Activated CD8-positive, alpha-beta memory T cell treated with anti-CD3 and anti-CD28 coated beads for 4 hours (primary cell): ENCODE measurements at regions not wholly inside any gene's neighbourhood (a gene's known extent, or its start where the extent isn't known, plus 50 kb on each side); places are given as distances from the start of the nearest gene placed in this dataset.
"Not testable (repeated sequence)": the region's sequence is repeated elsewhere in the genome, so short reads cannot be mapped to it uniquely, and the experiment has no call there.

Experiments used
- DNase-seq, 2 donors: peaks; one replicate each; pipeline ENCODE4 v3.0.0-alpha.2; 2020; ENCODE audit warnings: low read depth in 2 of 2

DNA sequence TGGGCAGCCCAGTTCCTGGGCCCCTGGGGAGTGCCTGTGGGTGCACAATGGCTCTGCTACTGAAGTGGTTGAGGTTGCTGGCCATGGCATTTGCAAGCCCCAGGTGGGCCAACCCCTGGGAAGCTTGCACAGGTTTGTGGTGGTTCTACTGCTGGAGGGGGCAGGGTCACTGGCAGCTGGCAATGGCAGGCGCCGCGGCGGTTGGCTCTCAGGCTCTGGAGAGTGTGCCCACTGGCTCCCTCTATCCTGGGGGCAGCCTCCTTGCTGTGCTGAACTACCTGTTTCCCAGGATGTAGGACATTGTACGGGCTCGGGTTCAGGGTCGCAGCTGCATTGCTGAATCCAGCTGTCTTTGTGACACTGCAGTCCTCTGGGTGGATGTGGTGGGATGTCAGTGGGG lies 180.2 kb upstream of the HES1 start:
- no peak for DNase-seq

DNA sequence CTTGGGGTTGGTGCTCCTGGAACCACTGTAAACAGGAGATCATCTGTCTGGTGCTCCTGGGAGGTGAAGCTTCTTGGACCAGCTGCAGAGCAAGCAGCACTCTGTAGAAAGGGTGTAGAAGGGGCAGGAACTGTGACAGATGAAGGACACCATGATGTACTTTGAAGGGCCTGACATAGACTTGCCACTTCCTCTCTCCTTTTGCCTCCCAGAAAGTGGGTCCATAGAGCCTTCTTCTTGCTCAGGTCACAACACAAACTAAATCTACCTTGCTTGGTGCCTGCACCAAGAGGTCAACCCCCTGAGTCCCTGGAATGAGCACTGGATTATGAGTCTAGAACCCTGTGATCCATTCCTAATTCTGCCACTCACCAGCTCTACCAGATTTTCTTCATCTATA lies 176.1 kb upstream of the HES1 start:
- no peak for DNase-seq

DNA sequence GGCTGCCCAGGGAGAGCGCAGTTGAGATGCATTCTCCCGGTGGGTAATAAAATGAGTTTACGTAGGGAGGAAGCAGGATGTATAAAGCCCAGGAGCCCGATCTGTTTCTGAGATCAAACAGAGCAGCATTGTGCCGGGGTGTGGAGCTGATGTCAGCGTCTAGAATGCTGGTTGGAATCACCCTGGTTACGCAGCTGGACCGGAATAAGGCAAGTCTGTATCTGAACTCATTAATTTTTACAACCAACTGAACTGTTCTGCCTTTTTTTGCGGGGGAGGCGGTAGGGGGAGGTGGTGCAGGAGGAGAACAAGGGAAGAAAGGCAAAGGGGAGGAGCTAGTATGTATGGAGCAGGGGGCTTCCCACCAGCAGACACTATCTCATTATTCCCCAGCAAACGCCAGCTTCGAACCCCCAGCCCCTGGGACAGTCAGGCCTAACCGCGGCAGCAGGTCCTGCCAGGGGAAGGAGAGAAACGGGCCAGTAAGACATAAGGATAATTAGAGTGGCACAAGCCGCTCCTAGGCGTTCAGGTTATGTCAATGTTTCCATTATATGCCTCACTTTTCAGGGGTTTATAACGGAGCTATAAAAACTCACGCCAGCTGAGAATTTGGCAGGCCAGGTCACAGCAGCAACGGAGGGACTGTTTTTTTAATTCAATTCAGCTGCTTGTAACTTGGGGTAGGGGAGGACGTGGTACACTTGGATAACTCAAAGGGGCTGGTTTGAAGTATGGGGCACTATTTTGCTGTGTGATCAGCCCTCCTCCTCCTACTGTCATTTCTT lies 175.3 kb upstream of the HES1 start:
- DNase-seq, result no peak

DNA sequence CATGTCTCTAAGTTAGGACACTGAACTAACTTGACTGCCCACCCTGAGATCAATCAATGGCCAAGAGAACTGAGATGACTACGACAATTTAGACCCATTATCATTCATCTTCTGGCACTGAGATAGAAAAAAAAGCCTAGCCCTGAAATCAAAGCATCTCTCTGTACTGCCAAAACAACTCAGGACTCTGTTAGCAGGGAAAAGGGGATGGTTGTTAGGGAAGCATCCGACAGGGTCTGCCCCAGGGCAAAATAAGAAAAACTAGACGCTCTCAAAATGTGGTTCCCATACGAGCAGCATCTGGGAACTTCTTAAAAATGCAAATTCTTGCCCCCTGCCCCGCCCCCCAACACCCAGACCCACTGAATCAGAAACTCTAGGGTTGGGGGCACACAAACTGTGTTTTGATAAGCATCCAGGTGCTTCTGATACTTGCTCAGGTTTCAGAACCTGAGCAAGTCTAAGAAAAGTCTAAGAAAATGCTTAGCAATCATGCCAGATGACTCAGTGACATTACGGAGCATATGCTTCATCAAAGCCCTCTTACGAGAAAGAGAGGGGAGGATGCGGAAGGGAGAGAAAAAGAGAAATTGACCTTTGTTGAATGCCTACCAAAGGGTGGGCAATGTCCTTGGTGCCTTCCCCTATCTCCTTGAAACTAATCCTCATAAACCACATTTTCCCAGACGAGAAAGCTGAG lies 172.8 kb upstream of the HES1 start:
- DNase-seq, result no peak

- DNase-seq, result no peak
Observed at GRCh38 chr3:193963808-193964516, 172.0 kb upstream of the HES1 start.

DNA sequence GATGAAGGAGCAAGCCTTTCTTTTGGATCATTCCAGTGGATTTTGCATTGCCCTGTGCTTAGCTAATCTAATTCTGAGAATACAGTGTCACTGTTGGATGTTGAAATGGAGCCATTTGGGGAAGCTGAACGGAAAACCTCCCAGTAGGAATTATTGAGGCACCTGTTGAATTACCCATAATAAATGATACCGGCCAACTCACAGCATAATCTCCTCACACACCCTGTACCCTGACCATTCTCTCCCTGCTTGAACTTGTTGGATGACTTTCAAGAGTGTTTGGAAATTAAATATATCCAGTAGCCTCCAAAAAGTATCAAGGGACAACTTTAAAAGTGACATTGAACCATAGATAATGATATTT lies 171.4 kb upstream of the HES1 start:
- DNase-seq, result no peak

GRCh38 chr3:193968380-193968974 lies 167.5 kb upstream of the HES1 start:
- DNase-seq, result no peak

DNA sequence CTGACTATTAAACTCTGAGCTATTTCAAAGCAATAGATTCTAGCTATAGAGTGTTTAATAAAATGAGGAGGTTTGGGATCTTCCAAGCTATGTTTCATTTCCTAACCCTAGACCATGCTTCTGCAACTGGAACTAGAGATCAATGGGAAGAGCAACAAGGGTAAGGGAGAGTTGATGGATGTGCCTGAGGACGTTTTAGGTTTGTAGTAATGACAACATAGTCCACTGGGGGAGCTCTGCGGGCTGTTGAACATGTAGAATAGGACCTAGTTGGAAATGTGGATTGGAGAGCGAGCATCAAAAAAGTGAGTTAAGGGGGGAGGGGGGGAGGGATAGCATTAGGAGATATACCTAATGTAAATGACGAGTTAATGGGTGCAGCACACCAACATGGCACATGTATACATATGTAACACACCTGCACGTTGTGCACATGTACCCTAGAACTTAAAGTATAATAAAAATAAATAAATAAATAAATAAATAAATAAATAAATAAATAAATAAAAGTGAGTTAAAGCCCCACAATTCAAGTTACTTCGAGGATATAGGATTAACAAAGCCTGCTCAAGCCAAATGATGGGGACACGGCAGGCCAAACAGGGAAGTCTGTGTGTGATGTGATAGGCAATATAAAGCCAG lies 165.7 kb upstream of the HES1 start:
- not testable (repeated sequence) for DNase-seq

GRCh38 chr3:193970773-193971206 lies 165.2 kb upstream of the HES1 start:
- no peak for DNase-seq

GRCh38 chr3:193971261-193971751 lies 164.6 kb upstream of the HES1 start:
- DNase-seq, result no peak

- DNase-seq, result no peak
Observed at GRCh38 chr3:193971966-193972365, 164.0 kb upstream of the HES1 start.

GRCh38 chr3:193972832-193973231 lies 163.1 kb upstream of the HES1 start:
- no peak for DNase-seq

GRCh38 chr3:193974191-193974652 lies 161.7 kb upstream of the HES1 start:
- no peak for DNase-seq

GRCh38 chr3:193974671-193975535 lies 161.0 kb upstream of the HES1 start:
- no peak for DNase-seq

DNA sequence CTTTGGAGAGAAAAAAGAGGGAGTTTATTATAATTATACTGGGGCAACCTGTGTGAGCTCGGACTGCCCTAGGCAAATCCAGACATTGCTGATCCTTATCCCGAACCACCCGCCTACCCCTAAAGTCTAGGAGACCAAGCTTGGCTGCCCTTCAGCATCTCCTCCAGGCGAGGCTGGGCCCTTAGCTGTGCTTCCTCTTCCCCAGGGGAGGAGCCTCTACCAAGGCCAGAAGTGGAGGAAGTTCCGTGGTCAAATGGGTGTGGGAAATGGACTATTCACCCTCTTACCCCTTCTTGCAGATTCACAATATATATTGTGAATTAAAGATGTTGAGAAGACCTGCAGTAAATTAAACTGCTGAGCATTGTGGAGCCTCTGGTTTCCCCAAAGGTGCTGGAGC lies 158.3 kb upstream of the HES1 start:
- DNase-seq, result no peak

DNA sequence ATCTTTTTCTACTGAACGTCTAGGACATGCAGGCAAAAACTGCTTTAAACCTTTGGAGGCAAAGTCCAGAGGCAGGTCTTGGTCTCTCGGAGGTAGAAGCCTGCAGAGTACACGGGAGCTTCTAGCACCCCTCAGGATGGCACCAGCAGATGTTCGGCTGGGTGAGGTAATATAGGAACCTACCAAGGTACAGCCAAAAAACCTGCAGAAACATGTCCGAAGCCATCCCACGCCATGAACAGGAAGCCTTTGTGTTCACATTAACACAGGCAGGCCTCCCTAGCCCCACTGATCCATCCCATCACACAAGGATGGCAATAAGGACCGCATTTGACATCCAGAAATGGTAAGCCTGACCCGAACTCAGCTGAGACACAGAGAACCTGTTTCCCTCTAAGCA lies 157.9 kb upstream of the HES1 start:
- DNase-seq, result no peak

DNA sequence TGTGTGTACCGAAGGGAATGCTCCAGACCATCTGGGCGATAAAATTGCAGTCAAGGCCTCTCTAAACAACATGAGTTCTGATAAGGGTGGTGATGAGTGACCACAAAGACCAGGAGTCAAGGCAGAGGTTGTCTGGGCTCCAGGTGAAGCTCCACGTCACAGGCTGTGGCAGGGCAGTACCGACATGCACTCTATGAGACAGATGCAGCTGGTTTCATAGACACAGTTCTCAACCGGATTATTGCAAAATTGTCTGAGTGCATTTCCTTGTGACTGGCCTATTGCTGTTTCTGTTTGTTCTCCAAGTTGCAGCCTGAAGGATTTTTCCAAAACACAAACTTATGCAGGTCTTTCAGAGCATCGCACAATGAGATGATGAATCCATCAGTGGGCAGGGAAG lies 157.5 kb upstream of the HES1 start:
- DNase-seq, result no peak

- no peak for DNase-seq
Observed at GRCh38 chr3:193980326-193980725, 155.6 kb upstream of the HES1 start.

GRCh38 chr3:193980905-193981304 lies 155.0 kb upstream of the HES1 start:
- DNase-seq, result no peak

- DNase-seq, result no peak
Observed at GRCh38 chr3:193981504-193981903, 154.4 kb upstream of the HES1 start.

- DNase-seq, result no peak
Observed at GRCh38 chr3:193982258-193982659, 153.7 kb upstream of the HES1 start.
